GM12801 (cell line): ENCODE measurements at regions not wholly inside any gene's neighbourhood (a gene's known extent, or its start where the extent isn't known, plus 50 kb on each side); places are given as distances from the start of the nearest gene placed in this dataset.

Experiments used
- TF ChIP-seq, protein P1 (sequence below): IDR thresholded peaks from one replicate; pipeline ENCODE4 v1.5.1; 2011; ENCODE audit warnings: control low read depth; ENCODE audit not compliant: insufficient read length; ENCODE audit errors: extremely low read depth

DNA sequence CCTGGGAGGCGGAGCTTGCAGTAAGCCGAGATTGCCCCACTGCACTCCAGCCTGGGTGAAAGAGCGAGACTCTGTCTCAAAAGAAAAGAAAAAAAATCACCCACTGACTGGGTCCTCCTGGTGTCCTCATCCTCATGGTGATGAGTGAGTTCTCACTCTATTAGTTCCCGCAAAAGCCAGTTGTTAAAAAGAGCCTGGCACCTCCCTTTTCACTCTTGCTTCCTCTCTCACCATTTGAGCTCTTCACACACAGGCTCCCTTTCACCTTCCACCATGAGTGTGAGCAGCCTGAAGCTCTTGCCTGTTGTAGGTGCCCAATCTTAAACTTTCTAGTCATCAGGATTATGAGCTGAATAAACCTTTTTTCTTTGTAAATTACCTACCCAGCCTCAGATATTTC is 176.4 kb downstream of the SLC38A4 start:
- TF ChIP-seq, protein P1, sequence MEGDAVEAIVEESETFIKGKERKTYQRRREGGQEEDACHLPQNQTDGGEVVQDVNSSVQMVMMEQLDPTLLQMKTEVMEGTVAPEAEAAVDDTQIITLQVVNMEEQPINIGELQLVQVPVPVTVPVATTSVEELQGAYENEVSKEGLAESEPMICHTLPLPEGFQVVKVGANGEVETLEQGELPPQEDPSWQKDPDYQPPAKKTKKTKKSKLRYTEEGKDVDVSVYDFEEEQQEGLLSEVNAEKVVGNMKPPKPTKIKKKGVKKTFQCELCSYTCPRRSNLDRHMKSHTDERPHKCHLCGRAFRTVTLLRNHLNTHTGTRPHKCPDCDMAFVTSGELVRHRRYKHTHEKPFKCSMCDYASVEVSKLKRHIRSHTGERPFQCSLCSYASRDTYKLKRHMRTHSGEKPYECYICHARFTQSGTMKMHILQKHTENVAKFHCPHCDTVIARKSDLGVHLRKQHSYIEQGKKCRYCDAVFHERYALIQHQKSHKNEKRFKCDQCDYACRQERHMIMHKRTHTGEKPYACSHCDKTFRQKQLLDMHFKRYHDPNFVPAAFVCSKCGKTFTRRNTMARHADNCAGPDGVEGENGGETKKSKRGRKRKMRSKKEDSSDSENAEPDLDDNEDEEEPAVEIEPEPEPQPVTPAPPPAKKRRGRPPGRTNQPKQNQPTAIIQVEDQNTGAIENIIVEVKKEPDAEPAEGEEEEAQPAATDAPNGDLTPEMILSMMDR: no peak

DNA sequence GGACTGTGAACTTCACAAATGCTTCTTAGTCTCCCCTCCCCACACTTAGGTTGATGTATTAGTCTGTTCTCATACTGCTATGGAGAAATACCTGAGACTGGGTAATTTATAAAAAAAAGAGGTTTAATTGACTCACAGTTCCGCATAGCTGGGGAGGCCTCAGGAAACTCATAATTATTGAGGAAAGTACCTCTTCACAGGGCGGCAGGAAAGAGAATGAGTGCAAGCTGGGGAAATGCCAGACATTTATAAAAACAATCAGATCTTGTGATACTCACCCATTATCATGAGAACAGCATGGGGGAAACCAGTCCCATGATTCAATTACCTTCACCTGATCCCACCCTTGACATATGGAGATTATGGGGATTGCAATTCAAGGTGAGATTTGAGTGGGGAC is 178.8 kb downstream of the SLC38A4 start:
- TF ChIP-seq, protein P1: no peak

DNA sequence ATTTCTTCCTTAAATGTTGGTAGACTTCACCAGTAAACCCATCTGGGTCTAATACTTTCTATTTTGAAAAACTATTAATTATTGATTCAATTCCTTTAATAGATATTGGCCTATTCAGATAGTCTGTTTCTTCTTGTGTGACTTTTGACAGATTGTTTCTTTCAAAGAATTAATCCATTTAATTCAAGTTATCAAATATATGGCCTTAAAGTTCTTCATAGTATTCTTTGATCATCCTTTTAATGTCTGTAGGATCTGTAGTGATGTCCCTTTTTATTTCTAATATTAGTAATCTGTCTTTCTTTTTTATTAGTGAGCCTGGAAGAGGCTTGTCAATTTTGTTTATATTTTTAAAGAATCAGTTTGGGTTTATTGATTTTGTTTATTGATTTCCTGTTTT is 190.0 kb downstream of the SLC38A4 start:
- TF ChIP-seq, protein P1: no peak

DNA sequence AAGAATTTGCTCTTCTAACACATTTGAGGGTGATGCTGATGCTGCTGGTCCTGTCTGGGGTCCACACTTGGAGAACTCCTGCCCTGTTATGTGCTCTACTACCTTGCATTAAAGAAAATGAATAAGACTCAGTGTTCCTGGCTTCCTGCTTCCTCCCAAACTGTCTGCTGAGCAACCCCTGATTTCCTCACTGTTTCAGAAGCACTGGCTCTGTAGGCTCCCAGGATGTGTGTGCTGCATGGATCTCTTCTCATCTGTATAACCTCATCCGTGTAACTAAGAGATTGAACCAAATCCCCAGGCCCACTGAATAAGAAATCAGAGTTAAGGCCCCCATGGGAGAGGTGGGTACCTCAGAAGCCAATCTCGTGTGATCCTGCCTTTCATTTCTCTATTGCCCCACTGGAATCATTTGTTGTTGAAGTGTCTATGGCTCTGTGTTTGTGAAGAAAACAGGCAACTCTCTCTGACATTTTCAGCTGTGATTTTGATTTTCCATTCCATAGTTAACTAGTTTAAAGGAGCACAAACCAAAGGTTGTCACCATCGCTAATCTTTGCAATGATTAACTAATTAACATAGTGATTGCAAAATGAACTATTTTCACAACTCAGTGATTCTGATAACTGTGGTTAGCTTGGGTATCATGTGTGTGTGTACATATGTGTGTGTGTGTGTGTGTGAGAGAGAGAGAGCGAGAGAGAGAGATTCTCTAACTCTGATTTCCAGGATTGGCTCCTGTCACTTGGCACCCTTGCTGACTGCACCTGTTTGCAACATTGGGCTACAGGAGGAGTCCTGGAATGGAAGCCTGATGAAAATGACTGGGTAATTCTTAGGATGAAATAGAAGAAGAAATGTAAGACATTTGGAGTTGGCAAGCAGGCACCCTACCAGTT is 196.2 kb downstream of the SLC38A4 start:
- TF ChIP-seq, protein P1: no peak

DNA sequence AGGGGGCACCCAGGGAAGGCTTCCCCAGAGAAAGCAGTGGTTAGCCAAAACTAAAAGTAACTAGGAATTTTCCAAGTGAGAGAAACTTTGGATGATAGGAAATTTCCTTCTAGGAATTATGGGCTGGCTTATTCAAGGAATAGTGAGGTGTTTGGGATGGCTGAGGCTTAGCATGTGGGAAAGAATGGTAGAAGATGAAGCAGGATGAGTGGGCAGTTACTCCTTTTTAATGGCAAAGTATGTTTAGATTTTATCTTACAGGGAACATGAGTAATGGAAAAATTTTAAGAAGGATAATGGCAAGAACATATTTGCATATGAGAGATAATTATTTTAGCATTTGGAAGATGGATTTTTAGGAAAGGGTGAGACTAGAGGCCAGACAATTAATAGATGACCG is 197.6 kb downstream of the SLC38A4 start:
- TF ChIP-seq, protein P1: no peak

DNA sequence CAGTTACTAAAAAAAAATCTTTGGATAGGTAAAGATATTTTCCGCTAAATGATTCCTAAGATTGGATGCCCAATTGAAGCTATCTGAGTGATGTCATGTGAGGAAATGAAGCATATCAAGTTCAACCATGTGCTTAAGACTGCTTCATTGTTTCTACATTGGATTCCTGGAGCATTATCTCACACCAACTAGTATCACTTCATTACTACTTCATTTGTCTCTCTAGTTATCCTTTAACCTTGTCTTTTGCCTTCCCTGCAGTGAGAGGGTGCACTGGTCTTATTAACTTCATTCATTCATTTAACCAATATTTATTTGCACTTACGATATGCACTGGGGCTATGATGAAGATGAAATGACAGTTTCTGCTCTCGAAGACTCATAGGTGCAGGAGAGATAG is 198.1 kb downstream of the SLC38A4 start:
- TF ChIP-seq, protein P1: no peak

DNA sequence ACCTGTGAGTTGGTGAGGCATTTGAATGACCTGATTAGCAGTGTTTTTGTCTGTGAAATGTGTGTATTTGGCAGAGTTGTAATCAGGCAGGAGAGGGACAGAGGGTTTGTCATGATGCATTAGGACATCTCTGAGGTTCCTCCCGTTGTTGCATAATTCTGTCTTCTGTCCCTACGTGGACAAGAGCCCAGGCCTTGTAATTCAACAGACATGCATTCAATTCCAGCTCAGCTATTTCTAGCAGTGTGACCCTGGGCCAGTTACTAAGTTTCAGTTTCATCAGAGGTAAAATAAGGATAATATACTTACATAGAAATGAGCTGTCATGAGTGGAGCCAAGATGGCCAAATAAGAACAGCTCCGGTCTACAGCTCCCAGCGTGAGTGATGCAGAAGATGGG is 208.6 kb downstream of the SLC38A4 start:
- TF ChIP-seq, protein P1: no peak
